RWPE2 (cell line): ENCODE measurements at regions not wholly inside any gene's neighbourhood (a gene's known extent, or its start where the extent isn't known, plus 50 kb on each side); places are given as distances from the start of the nearest gene placed in this dataset.

ENCODE experiments used
- ATAC-seq: fragments of 200-7000 bp; cut with Tn5 transposase; 3 replicates; pipeline ENCODE4 v1.9.1; 2021; ENCODE audit warnings: low read depth
- DNase-seq: peaks from one replicate; pipeline ENCODE4 v3.0.0-alpha.2; 2020; ENCODE audit warnings: low spot score
- H3K27ac ChIP-seq: fragments of 450-650 bp; 2 replicates; pipeline ENCODE4 v1.5.1; 2017; ENCODE audit warnings: mild to moderate bottlenecking; ENCODE audit not compliant: poor library complexity, severe bottlenecking
- H3K27me3 ChIP-seq: fragments of 250-450 bp; sonication (Bioruptor Pico); 2 replicates; pipeline ENCODE4 v1.5.1; 2021; ENCODE audit warnings: mild to moderate bottlenecking, moderate library complexity; ENCODE audit not compliant: insufficient read depth, poor library complexity, severe bottlenecking
- H3K36me3 ChIP-seq: fragments of 250-450 bp; sonication (Bioruptor Pico); 2 replicates; pipeline ENCODE4 v1.5.1; 2020; ENCODE audit warnings: low read depth, mild to moderate bottlenecking, moderate library complexity
- H3K4me1 ChIP-seq: fragments of 250-450 bp; sonication (Bioruptor Pico); 2 replicates; pipeline ENCODE4 v1.5.1; 2021; ENCODE audit warnings: mild to moderate bottlenecking, moderate library complexity; ENCODE audit not compliant: insufficient read depth, poor library complexity, severe bottlenecking
- H3K4me3 ChIP-seq: fragments of 250-450 bp; sonication (Bioruptor Pico); 2 replicates; pipeline ENCODE4 v1.5.1; 2021; ENCODE audit warnings: mild to moderate bottlenecking, moderate library complexity; ENCODE audit not compliant: severe bottlenecking
- H3K9me3 ChIP-seq: fragments of 250-450 bp; sonication (Bioruptor Pico); 2 replicates; pipeline ENCODE4 v1.5.1; 2021; ENCODE audit warnings: mild to moderate bottlenecking, moderate library complexity; ENCODE audit not compliant: severe bottlenecking
- TF ChIP-seq, protein P1 (sequence below): fragments of 450-650 bp; IDR thresholded peaks from one replicate; pipeline ENCODE4 v1.5.1; 2017; ENCODE audit warnings: mild to moderate bottlenecking, moderate library complexity; ENCODE audit not compliant: poor library complexity, severe bottlenecking

- H3K4me1 ChIP-seq = peaks cover 4% of the 10 kb centered on the region
- H3K4me3 ChIP-seq = no peak overlapping the region
- TF ChIP-seq, protein P1, sequence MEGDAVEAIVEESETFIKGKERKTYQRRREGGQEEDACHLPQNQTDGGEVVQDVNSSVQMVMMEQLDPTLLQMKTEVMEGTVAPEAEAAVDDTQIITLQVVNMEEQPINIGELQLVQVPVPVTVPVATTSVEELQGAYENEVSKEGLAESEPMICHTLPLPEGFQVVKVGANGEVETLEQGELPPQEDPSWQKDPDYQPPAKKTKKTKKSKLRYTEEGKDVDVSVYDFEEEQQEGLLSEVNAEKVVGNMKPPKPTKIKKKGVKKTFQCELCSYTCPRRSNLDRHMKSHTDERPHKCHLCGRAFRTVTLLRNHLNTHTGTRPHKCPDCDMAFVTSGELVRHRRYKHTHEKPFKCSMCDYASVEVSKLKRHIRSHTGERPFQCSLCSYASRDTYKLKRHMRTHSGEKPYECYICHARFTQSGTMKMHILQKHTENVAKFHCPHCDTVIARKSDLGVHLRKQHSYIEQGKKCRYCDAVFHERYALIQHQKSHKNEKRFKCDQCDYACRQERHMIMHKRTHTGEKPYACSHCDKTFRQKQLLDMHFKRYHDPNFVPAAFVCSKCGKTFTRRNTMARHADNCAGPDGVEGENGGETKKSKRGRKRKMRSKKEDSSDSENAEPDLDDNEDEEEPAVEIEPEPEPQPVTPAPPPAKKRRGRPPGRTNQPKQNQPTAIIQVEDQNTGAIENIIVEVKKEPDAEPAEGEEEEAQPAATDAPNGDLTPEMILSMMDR = no peak
- H3K27ac ChIP-seq = no peak overlapping the region
- DNase-seq (no peak), ATAC-seq (no peak)
- H3K9me3 ChIP-seq = no peaks in the 10 kb centered on the region
- no peaks in the 10 kb centered on the region for H3K36me3 ChIP-seq
- no peaks in the 10 kb centered on the region for H3K27me3 ChIP-seq
Measured at GRCh38 chr15:88983861-88984429, 70.8 kb upstream of the MFGE8 start.

- no peak for DNase-seq
Measured at GRCh38 chr15:88985547-88986393, 72.6 kb upstream of the MFGE8 start.

DNA sequence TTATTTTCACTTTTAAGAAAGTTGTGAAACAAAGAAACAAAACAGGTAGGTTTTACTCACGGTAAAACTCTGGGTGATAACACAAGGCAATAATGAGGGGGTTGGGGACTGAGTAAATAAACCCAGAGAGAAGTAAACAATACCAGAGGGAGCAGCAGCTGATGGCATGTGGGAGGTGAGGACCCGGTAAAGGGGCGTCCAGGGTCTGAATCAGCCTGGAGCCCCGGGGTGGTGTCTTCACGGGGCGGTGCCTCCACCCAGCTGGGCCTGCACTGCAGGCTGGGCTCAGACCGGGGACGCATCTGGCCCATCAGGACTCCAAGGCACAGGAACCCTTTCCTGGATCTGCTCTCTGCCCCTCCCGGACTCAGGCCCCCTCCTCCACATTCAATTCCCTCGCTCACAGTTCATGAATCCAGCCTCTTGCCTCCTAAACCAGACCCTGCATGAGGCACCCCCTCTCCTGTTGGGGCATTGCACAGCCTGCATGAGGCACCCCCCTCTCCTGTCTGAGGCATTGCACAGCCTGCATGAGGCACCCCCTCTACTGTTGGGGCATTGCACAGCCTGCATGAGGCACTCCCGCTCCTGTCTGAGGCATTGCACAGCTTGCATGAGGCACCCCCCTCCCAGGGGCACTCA is 73.9 kb upstream of the MFGE8 start:
- DNase-seq (no peak), ATAC-seq (no peak)
- Histone ChIP-seq H3K36me3 (no peaks in the 10 kb centered on the region), H3K9me3 (no peaks in the 10 kb centered on the region), H3K4me3 (no peak overlapping the region), H3K27ac (no peak overlapping the region), H3K4me1 (peaks cover 7% of the 10 kb centered on the region), H3K27me3 (no peaks in the 10 kb centered on the region)
- TF ChIP-seq, protein P1 = no peak

More at GRCh38 chr15:88985547-88986393, 72.6 kb upstream of the MFGE8 start:
- H3K36me3 ChIP-seq = no peaks in the 10 kb centered on the region
- TF ChIP-seq, protein P1 = no peak
- no peak overlapping the region for H3K4me3 ChIP-seq
- H3K27me3 ChIP-seq = no peaks in the 10 kb centered on the region
- H3K27ac ChIP-seq = no peak overlapping the region
- ATAC-seq = no peak
- peaks cover 8% of the 10 kb centered on the region for H3K4me1 ChIP-seq
- H3K9me3 ChIP-seq = no peaks in the 10 kb centered on the region

DNA sequence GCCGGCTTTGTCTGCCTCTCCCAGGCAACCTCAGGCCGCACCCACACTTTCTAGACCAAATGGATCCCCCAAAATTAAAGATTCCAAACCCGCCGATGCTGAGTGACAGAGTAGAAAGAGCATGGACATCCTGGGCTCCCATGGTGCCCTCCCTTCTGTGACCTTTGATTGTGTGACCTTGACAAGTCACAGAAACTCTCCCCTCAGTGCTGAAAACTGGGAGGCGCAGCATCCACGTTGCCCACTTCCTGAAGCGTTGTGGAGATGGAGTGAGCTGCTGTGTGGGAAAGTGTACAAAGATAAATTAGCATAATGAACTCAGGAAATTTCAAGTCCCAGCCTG is 74.4 kb upstream of the MFGE8 start:
- Histone ChIP-seq H3K4me1 (peaks cover 7% of the 10 kb centered on the region), H3K36me3 (no peaks in the 10 kb centered on the region), H3K27me3 (no peaks in the 10 kb centered on the region), H3K4me3 (no peak overlapping the region), H3K9me3 (no peaks in the 10 kb centered on the region), H3K27ac (no peak overlapping the region)
- ATAC-seq (no peak), DNase-seq (no peak)
- TF ChIP-seq, protein P1 = no peak
